ENCODE measurements at regions not wholly inside any gene's neighbourhood (a gene's known extent, or its start where the extent isn't known, plus 50 kb on each side); places are given as distances from the start of the nearest gene placed in this dataset.

- TF ChIP-seq CTCF (IDR thresholded peaks at IDR 0.05) (no peak), POLR2A (IDR thresholded peaks at IDR 0.05) (no peak)
Observed at GRCh38 chr14:71287567-71287966, 380.3 kb downstream of the PCNX1 start.

Data from lower leg skin (tissue), 3 donors.